Glutamatergic neuron (in vitro differentiated cells): ENCODE measurements at regions not wholly inside any gene's neighbourhood (a gene's known extent, or its start where the extent isn't known, plus 50 kb on each side); places are given as distances from the start of the nearest gene placed in this dataset.

Source experiments
- DNase-seq: peaks from one replicate; pipeline ENCODE4 v3.0.0; 2022
- H3K27ac Mint-ChIP-seq: one replicate; pipeline ENCODE4 v1.8.0; 2020; ENCODE audit warnings: mild to moderate bottlenecking, mixed read lengths, inconsistent platforms; ENCODE audit not compliant: unreplicated experiment
- H3K27me3 Mint-ChIP-seq: one replicate; pipeline ENCODE4 v1.8.0; 2020; ENCODE audit warnings: mild to moderate bottlenecking, moderate library complexity, mixed read lengths, inconsistent platforms; ENCODE audit not compliant: unreplicated experiment
- H3K36me3 Mint-ChIP-seq: one replicate; pipeline ENCODE4 v1.8.0; 2020; ENCODE audit warnings: mild to moderate bottlenecking, mixed read lengths, inconsistent platforms; ENCODE audit not compliant: unreplicated experiment
- H3K4me1 Mint-ChIP-seq: one replicate; pipeline ENCODE4 v1.8.0; 2020; ENCODE audit warnings: mild to moderate bottlenecking, low read depth, mixed read lengths, inconsistent platforms; ENCODE audit not compliant: unreplicated experiment
- H3K4me3 Mint-ChIP-seq: one replicate; pipeline ENCODE4 v1.8.0; 2020; ENCODE audit warnings: mild to moderate bottlenecking, mixed read lengths, inconsistent platforms; ENCODE audit not compliant: unreplicated experiment
- H3K9me3 Mint-ChIP-seq: one replicate; pipeline ENCODE4 v1.8.0; 2020; ENCODE audit warnings: mild to moderate bottlenecking, moderate library complexity, mixed read lengths, inconsistent platforms; ENCODE audit not compliant: unreplicated experiment
- CTCF ChIP-seq: fragments of 200-600 bp; sonication (generic); IDR thresholded peaks from one replicate; pipeline ENCODE4 v1.5.0; 2021; ENCODE audit not compliant: partially characterized antibody, unreplicated experiment

- H3K27me3 Mint-ChIP-seq = no peaks in the 10 kb centered on the region
- H3K9me3 Mint-ChIP-seq = no peaks in the 10 kb centered on the region
- TF ChIP-seq CTCF = no peak
- H3K27ac Mint-ChIP-seq = no peak overlapping the region
- no peaks in the 10 kb centered on the region for H3K4me1 Mint-ChIP-seq
- H3K4me3 Mint-ChIP-seq = no peak overlapping the region
- no peaks in the 10 kb centered on the region for H3K36me3 Mint-ChIP-seq
- DNase-seq = no peak
These were observed 610.2 kb downstream of the SLITRK1 start for GRCh38 chr13:83272076-83272475.

- no peak overlapping the region for H3K4me3 Mint-ChIP-seq
- no peaks in the 10 kb centered on the region for H3K4me1 Mint-ChIP-seq
- TF ChIP-seq CTCF = no peak
- H3K36me3 Mint-ChIP-seq = no peaks in the 10 kb centered on the region
- no peaks in the 10 kb centered on the region for H3K9me3 Mint-ChIP-seq
- H3K27me3 Mint-ChIP-seq = no peaks in the 10 kb centered on the region
- no peak for DNase-seq
- no peak overlapping the region for H3K27ac Mint-ChIP-seq
These were observed 617.0 kb downstream of the SLITRK1 start for GRCh38 chr13:83265279-83265678.

- Mint-ChIP-seq H3K4me3 (no peak overlapping the region), H3K4me1 (no peaks in the 10 kb centered on the region), H3K9me3 (no peaks in the 10 kb centered on the region), H3K36me3 (peaks cover 8% of the 10 kb centered on the region), H3K27ac (no peak overlapping the region), H3K27me3 (no peaks in the 10 kb centered on the region)
- no peak for DNase-seq
- no peak for TF ChIP-seq CTCF
These were observed 633.5 kb downstream of the SLITRK1 start for GRCh38 chr13:83248751-83249150.

DNA sequence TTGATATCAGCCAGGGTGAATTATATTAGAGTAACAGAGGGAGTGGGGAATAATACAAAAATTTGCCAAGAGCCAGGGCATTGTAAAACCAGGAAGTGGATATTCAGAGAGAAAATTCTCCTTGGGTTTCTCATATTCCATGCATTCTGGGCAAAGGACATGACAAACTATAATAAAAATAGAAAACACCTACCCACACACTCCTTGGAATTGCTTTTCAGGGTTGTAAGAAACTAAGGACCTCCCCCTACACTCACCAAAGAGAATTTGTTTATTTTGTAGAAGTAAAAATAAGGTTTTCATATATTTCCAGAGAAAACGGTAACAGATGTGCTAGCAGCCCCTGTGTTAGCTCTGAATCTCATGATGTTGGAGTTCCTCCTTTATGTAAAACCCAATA lies 649.6 kb downstream of the SLITRK1 start:
- Mint-ChIP-seq H3K4me1 (no peaks in the 10 kb centered on the region), H3K9me3 (no peaks in the 10 kb centered on the region), H3K27ac (no peak overlapping the region), H3K27me3 (no peaks in the 10 kb centered on the region), H3K4me3 (no peak overlapping the region), H3K36me3 (no peaks in the 10 kb centered on the region)
- DNase-seq = no peak
- TF ChIP-seq CTCF = no peak

DNA sequence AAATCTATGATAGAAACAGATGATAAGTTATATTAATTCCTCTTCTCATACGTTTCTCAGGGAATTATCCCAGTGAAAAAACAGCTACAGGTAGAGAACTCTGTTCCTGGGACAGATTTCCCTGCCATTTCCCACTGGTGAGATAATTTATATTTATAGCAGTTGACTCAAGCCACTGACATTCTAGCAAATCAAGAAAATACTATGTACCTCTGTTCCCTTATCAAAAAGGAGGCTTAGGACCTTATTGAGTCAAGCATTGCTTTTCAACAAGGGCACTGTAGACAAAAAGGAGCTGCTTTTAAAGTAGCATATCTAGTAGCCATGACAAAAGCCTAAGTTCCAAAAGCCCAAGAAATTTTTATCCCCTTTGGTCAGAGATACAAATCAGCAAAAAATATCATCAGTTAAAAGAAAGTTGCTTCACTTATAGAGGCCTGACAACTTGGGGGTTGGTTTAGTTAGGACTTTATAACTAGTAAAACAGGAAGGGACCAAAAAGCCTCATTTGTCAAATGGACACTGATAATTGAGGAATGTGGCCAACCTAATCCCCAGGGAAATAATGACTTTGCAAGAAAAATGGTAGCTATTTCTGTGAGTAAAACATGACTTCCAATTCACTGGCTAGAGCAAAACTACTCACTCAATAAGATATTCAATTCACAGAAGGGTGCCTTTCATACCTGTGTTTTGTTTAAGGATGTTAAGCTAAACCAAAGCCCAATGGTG lies 652.5 kb downstream of the SLITRK1 start:
- H3K9me3 Mint-ChIP-seq = no peaks in the 10 kb centered on the region
- no peak overlapping the region for H3K4me3 Mint-ChIP-seq
- no peak overlapping the region for H3K27ac Mint-ChIP-seq

More for the DNA sequence above, 652.5 kb downstream of the SLITRK1 start:
- no peak for TF ChIP-seq CTCF
- H3K27me3 Mint-ChIP-seq = no peaks in the 10 kb centered on the region
- no peaks in the 10 kb centered on the region for H3K4me1 Mint-ChIP-seq
- no peaks in the 10 kb centered on the region for H3K36me3 Mint-ChIP-seq
- no peak for DNase-seq
